H1 (cell line): ENCODE measurements at regions not wholly inside any gene's neighbourhood (a gene's known extent, or its start where the extent isn't known, plus 50 kb on each side); places are given as distances from the start of the nearest gene placed in this dataset.

Experiments used
- EP300 ChIP-seq, 2 experiments: IDR thresholded peaks; 1 replicate in 1 of 2; 2 replicates in 1 of 2; pipeline ENCODE4 v1.6.1; 2011 to 2012; ENCODE audit warnings: low read depth in 2 of 2, low read length in 2 of 2, mild to moderate bottlenecking in 2 of 2, borderline replicate concordance in 1 of 2, inconsistent platforms in 1 of 2, moderate library complexity in 1 of 2
- POLR2A ChIP-seq, 2 experiments: IDR thresholded peaks; 1 replicate in 1 of 2; 2 replicates in 1 of 2; pipeline ENCODE4 v1.6.1; 2011; ENCODE audit warnings: low read depth in 2 of 2, low read length in 2 of 2, mild to moderate bottlenecking in 2 of 2; ENCODE audit errors: control extremely low read depth in 1 of 2
- SRF ChIP-seq: IDR thresholded peaks from 2 replicates; pipeline ENCODE4 v1.6.1; 2011; ENCODE audit warnings: mild to moderate bottlenecking, low read depth, low read length, moderate library complexity
- TAF7 ChIP-seq: optimal IDR thresholded peaks from 2 replicates; pipeline ENCODE3; 2011; ENCODE audit warnings: low read depth, mild to moderate bottlenecking, inconsistent platforms, low read length, moderate library complexity, borderline replicate concordance
- TF ChIP-seq, protein P1 (sequence below), 3 experiments: IDR thresholded peaks; 1 replicate in 2 of 3; 2 replicates in 1 of 3; pipeline versions ENCODE4 v1.5.1 to v1.6.1; 2011; ENCODE audit warnings: low read length in 3 of 3, mild to moderate bottlenecking in 3 of 3, inconsistent platforms in 2 of 3, low read depth in 1 of 3, moderate library complexity in 1 of 3; ENCODE audit not compliant: insufficient read depth in 1 of 3; ENCODE audit errors: control extremely low read depth in 1 of 3

DNA sequence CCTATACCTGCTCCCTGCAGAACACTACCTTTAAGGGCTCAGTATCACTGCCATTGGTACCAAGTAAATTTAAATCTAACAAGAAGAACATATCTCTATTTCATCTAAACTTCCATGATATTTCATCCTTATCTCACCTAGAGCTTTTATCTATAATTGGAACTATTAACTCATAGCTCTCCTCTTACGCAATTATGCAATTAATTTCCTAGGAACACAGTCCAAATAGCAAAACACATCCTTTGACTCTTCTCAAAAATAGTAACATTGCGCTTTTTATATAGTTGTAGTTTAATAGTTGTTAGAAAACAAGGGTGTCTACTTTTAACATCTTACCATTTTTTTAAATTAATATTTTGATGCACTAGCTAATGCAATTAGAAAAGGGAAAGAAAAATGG is 986.8 kb upstream of the SLC35B3 start:
- TF ChIP-seq, protein P1, sequence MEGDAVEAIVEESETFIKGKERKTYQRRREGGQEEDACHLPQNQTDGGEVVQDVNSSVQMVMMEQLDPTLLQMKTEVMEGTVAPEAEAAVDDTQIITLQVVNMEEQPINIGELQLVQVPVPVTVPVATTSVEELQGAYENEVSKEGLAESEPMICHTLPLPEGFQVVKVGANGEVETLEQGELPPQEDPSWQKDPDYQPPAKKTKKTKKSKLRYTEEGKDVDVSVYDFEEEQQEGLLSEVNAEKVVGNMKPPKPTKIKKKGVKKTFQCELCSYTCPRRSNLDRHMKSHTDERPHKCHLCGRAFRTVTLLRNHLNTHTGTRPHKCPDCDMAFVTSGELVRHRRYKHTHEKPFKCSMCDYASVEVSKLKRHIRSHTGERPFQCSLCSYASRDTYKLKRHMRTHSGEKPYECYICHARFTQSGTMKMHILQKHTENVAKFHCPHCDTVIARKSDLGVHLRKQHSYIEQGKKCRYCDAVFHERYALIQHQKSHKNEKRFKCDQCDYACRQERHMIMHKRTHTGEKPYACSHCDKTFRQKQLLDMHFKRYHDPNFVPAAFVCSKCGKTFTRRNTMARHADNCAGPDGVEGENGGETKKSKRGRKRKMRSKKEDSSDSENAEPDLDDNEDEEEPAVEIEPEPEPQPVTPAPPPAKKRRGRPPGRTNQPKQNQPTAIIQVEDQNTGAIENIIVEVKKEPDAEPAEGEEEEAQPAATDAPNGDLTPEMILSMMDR (IDR thresholded peaks at IDR 0.05; ENCODE audit: control extremely low read depth in 1 of 3, insufficient read depth in 1 of 3, low read depth in 1 of 3, low read length in 3 of 3): no peak
- no peak for TF ChIP-seq SRF
- no peak for TF ChIP-seq TAF7
- TF ChIP-seq POLR2A (IDR thresholded peaks at IDR 0.05; ENCODE audit: control extremely low read depth in 1 of 2, low read depth in 2 of 2, low read length in 2 of 2): no peak
- TF ChIP-seq EP300 (IDR thresholded peaks at IDR 0.05; ENCODE audit: borderline replicate concordance in 1 of 2, low read depth in 2 of 2, low read length in 2 of 2): no peak
